Sigmoid colon (tissue), 3 donors: ENCODE measurements at regions not wholly inside any gene's neighbourhood (a gene's known extent, or its start where the extent isn't known, plus 50 kb on each side); places are given as distances from the start of the nearest gene placed in this dataset.

Experiments
- POLR2A ChIP-seq, 2 donors: fragments of 450-650 bp; IDR thresholded peaks; one replicate each; pipeline ENCODE4 v1.6.1; 2016; ENCODE audit warnings: antibody characterized with exemption in 2 of 2, mild to moderate bottlenecking in 2 of 2, moderate library complexity in 2 of 2
- TF ChIP-seq, protein P1 (sequence below), 4 experiments: fragments of 450-650 bp in 3 of 4; fragments of 200-600 bp in 1 of 4; IDR thresholded peaks; one replicate each; pipeline ENCODE4 v1.5.1; 2016 to 2019; ENCODE audit warnings: antibody characterized with exemption in 4 of 4, mild to moderate bottlenecking in 3 of 4, moderate library complexity in 2 of 4

- TF ChIP-seq POLR2A (IDR thresholded peaks at IDR 0.05): no peak
- TF ChIP-seq, protein P1, sequence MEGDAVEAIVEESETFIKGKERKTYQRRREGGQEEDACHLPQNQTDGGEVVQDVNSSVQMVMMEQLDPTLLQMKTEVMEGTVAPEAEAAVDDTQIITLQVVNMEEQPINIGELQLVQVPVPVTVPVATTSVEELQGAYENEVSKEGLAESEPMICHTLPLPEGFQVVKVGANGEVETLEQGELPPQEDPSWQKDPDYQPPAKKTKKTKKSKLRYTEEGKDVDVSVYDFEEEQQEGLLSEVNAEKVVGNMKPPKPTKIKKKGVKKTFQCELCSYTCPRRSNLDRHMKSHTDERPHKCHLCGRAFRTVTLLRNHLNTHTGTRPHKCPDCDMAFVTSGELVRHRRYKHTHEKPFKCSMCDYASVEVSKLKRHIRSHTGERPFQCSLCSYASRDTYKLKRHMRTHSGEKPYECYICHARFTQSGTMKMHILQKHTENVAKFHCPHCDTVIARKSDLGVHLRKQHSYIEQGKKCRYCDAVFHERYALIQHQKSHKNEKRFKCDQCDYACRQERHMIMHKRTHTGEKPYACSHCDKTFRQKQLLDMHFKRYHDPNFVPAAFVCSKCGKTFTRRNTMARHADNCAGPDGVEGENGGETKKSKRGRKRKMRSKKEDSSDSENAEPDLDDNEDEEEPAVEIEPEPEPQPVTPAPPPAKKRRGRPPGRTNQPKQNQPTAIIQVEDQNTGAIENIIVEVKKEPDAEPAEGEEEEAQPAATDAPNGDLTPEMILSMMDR (IDR thresholded peaks at IDR 0.05): no peak
Observed at GRCh38 chr15:25243800-25244097, 195.1 kb downstream of the UBE3A start.
